ENCODE measurements at regions not wholly inside any gene's neighbourhood (a gene's known extent, or its start where the extent isn't known, plus 50 kb on each side); places are given as distances from the start of the nearest gene placed in this dataset.
"Not testable (repeated sequence)": the region's sequence is repeated elsewhere in the genome, so short reads cannot be mapped to it uniquely, and the experiment has no call there.

- DNase-seq: no peak
These were observed 196.1 kb downstream of the TTC6 start for GRCh38 chr14:37791384-37792036.

GRCh38 chr14:37792124-37792523 lies 196.7 kb downstream of the TTC6 start:
- DNase-seq: no peak

DNA sequence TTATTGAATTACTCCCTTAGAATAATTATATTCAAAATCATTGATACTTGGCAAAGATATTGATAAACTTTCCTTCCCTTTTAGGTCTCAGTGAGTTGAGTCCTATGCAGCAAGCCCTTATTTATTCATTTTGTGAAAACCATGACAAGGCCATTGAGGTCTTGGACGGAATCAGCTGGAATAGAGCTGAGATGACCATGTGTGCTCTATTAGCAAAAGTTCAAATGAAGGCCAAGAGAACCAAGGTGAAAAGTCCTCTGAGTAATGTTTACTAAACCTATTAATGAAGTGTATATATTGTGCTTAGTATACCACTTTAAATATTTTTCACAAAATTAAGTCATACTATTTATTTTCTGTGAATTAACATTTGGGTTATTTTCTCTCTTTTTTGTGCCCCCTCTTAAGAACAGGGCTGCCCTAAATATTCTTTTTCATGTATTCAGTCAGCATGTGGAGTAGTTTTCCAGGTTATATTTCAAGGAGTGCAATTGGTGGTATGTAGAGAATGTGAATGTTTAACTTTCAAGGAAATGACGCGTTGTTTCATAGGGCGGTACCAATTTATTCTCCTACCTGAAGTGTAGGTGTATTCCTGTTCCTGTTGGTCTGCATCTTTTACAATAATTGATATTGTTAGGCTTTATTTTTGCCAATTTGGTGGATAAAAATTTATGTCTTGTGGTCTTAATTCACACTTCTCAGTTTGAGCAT lies 201.4 kb downstream of the TTC6 start:
- no peak for DNase-seq

DNA sequence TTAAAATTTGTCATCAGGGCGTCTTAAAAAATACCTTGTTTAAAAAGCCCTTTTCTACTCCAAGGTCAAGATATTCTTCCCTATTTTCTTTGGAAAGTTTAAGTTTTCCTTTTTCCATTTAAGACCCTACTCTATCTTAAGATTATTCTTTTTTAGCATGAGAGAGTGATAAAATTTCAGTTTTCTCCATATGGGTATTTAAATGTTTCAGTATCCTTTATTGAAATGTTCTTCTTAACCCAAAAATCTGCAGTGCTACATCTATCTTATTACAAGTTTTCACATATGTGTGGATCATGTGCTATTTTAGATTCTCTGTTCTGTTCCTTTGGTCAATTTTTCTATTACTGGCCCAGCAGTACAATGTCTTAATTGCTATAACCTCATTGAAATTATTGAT lies 202.2 kb downstream of the TTC6 start:
- no peak for DNase-seq

GRCh38 chr14:37807722-37808121 lies 212.3 kb downstream of the TTC6 start:
- DNase-seq: no peak

GRCh38 chr14:37810094-37810801 lies 214.8 kb downstream of the TTC6 start:
- no peak for DNase-seq

DNA sequence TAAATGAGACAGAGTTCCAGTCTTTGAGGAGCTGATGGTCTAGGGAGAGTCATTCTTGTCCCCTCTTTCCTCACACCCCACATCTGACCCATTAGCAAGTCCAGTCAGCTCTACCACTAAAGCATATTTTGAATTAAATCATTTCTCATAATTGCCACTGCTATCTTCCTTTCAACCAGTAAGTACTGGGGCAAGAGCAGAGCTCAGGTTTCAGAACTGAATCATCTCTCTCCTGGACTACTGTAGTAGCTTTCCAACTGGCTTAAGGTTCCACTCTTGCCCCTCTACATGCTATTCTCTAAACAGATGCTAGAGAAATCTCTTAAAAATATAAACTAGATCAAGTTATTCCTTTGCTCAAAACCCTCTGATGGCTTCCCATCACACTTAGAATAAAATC lies 218.3 kb downstream of the TTC6 start:
- no peak for DNase-seq

- no peak for DNase-seq
These were observed 220.7 kb downstream of the TTC6 start for GRCh38 chr14:37816135-37816534.

GRCh38 chr14:37816743-37817295 lies 221.4 kb downstream of the TTC6 start:
- no peak for DNase-seq

DNA sequence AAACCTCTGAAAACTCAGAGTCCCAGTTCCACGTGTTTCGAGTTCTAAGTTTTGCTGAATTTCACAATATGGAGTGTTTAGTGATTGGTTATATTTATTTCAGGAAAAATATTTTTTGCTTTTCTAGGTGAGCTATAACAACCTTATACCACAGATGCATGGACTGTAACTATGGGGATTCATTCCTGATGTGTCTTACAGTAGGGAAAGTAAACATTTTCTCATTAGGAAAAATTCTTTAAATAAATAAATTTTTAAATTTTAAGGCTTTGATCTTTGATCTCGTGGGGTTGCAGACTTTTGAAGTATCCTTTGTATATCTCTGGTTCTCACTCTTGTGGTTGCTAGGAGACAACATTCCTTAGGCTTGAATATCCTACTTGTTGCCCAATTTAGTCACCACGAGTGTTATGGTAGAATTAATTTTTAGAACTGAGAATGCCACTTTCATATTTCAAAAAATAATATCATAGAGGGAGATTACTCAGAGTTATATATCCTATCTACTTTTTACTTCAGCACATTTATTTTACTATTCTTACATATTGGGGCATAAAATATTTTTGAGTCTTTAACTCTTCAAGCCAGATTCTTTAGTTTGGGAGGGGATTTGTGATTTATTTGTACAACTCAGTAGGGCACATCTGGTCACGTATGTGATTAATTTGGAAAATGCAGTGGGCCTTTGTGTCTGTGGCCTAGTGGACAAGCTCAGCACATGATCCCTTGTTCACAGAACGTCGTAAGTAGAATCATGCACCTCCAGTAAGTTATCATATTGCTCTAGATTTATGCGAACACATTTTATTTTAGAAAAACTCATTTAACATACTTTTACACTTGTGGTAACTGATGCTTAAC lies 224.0 kb downstream of the TTC6 start:
- DNase-seq: no peak

DNA sequence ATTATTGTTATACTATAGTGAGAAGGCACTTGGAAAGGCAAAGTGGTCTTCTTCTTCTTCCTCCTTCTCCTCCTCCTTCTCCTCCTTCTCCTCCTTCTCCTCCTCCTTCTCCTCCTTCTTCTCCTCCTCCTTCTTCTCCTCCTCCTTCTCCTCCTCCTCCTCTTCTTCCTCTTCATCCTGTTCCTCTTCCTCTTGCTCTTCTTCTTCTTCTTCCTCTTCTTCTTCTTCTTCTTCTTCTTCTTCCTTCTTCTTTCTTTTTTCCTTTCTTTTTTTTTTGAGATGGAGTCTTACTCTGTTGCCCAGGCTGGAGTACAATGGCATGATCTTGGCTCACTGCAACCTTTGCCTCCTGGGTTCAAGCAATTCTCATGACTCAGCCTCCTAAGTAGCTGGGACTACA lies 225.4 kb downstream of the TTC6 start:
- DNase-seq: not testable (repeated sequence)

GRCh38 chr14:37824939-37825712 lies 229.7 kb downstream of the TTC6 start:
- DNase-seq: no peak

DNA sequence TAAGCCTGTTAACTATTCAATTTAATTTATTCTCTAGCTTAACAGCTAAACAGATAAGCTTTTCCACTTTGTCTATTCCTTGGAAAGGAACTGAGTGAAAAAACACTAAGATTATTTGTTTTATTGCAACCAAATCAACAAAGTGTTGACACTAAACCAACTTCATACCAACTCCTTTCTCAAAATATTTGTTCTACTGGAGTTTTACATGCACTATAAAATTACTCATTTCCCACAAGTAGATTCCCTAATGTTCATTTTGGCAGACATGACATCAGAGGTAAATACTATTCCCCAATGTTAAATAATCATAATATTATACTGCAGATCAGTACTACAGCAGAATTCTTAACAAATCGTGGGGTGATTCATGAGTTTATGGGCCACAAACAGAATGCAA lies 231.4 kb downstream of the TTC6 start:
- no peak for DNase-seq

GRCh38 chr14:37830271-37830670 lies 234.8 kb downstream of the TTC6 start:
- no peak for DNase-seq

- no peak for DNase-seq
These were observed 238.8 kb downstream of the TTC6 start for GRCh38 chr14:37834275-37834674.

- DNase-seq: not testable (repeated sequence)
These were observed 243.3 kb downstream of the TTC6 start for GRCh38 chr14:37838778-37839177.

DNA sequence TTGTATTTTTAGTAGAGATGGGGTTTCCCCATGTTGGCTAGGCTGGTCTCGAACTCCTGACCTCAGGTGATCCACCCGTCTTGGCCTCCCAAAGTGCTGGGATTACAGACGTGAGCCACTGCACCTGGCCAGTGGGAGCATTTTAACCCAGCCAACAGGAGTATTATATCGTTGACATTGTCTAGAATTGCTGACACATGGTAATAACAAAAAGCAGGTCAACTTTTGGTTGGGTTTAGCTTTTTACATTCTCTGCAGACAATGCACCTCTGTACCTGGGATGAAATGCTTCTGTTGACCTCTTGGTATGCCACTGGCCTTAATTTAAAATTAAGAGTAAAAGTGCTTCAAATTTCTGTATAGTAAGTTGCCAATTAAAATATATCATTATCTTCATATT lies 245.6 kb downstream of the TTC6 start:
- DNase-seq: not testable (repeated sequence)

- DNase-seq: no peak
These were observed 246.7 kb downstream of the TTC6 start for GRCh38 chr14:37842106-37842505.

- no peak for DNase-seq
These were observed 248.7 kb downstream of the TTC6 start for GRCh38 chr14:37843954-37844607.

DNA sequence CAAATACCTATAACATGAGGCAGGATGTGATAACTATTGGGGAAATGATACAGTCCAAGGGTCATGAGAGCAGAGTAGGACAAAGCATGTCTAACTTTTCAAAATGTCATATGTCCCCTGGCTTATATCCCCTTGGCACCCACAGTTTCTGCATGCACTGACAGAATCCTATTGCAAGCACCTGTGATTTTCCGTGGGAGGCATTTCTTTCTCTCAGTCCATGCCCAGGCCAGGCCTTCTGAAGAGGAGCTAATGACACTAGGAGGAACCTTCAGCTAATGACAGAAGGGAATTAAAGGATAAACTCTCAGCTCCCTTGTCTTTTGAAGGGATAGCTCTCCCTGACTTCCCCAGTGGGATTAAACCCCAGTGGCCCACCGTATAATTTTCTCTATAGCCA lies 249.2 kb downstream of the TTC6 start:
- no peak for DNase-seq

- DNase-seq: no peak
These were observed 253.7 kb downstream of the TTC6 start for GRCh38 chr14:37848985-37849621.

Data from stimulated activated naive CD4-positive, alpha-beta T cell (primary cell).